ENCODE measurements at regions not wholly inside any gene's neighbourhood (a gene's known extent, or its start where the extent isn't known, plus 50 kb on each side); places are given as distances from the start of the nearest gene placed in this dataset.
"Not testable (repeated sequence)": the region's sequence is repeated elsewhere in the genome, so short reads cannot be mapped to it uniquely, and the experiment has no call there.

GRCh38 chr2:193103064-193103463 is 908.3 kb upstream of the TMEFF2 start:
- no peak overlapping the region for H3K4me3 ChIP-seq (ENCODE audit: low read depth, low read length)
- TF ChIP-seq CTCF (IDR thresholded peaks at IDR 0.05; ENCODE audit: borderline replicate concordance, insufficient read depth, low read depth, low read length), result no peak

GRCh38 chr2:193101591-193101990 is 906.9 kb upstream of the TMEFF2 start:
- H3K4me3 ChIP-seq (ENCODE audit: low read depth, low read length), result no peak overlapping the region
- no peak for TF ChIP-seq CTCF (IDR thresholded peaks at IDR 0.05; ENCODE audit: borderline replicate concordance, insufficient read depth, low read depth, low read length)

- no peak overlapping the region for H3K4me3 ChIP-seq (ENCODE audit: low read depth, low read length)
- no peak for TF ChIP-seq CTCF (IDR thresholded peaks at IDR 0.05; ENCODE audit: borderline replicate concordance, insufficient read depth, low read depth, low read length)
Measured at GRCh38 chr2:193088026-193088425, 893.3 kb upstream of the TMEFF2 start.

GRCh38 chr2:193076995-193077394 is 882.3 kb upstream of the TMEFF2 start:
- no peak overlapping the region for H3K4me3 ChIP-seq (ENCODE audit: low read depth, low read length)
- no peak for TF ChIP-seq CTCF (IDR thresholded peaks at IDR 0.05; ENCODE audit: borderline replicate concordance, insufficient read depth, low read depth, low read length)

GRCh38 chr2:193074933-193075332 is 880.2 kb upstream of the TMEFF2 start:
- TF ChIP-seq CTCF (IDR thresholded peaks at IDR 0.05; ENCODE audit: borderline replicate concordance, insufficient read depth, low read depth, low read length), result no peak

GRCh38 chr2:193072647-193073046 is 877.9 kb upstream of the TMEFF2 start:
- TF ChIP-seq CTCF (IDR thresholded peaks at IDR 0.05; ENCODE audit: borderline replicate concordance, insufficient read depth, low read depth, low read length), result no peak
- H3K4me3 ChIP-seq (ENCODE audit: low read depth, low read length), result no peak overlapping the region

More at GRCh38 chr2:193074933-193075332, 880.2 kb upstream of the TMEFF2 start:
- no peak overlapping the region for H3K4me3 ChIP-seq (ENCODE audit: low read depth, low read length)

- not testable (repeated sequence) for H3K4me3 ChIP-seq (ENCODE audit: low read depth, low read length)
Measured at GRCh38 chr2:193025556-193025955, 830.8 kb upstream of the TMEFF2 start.

GRCh38 chr2:193024791-193025190 is 830.1 kb upstream of the TMEFF2 start:
- no peak for TF ChIP-seq CTCF (IDR thresholded peaks at IDR 0.05; ENCODE audit: borderline replicate concordance, insufficient read depth, low read depth, low read length)
- H3K4me3 ChIP-seq (ENCODE audit: low read depth, low read length), result no peak overlapping the region
